ENCODE measurements at regions not wholly inside any gene's neighbourhood (a gene's known extent, or its start where the extent isn't known, plus 50 kb on each side); places are given as distances from the start of the nearest gene placed in this dataset.

GRCh38 chr2:84271977-84272376 is 187.1 kb downstream of the SUCLG1 start:
- no peak for DNase-seq
- WGBS (ENCODE audit: insufficient coverage), result 85% methylated on average over 2 of the region's 3 CpGs
- H3K9me3 ChIP-seq (replicated peaks; ENCODE audit: control insufficient read depth, low read depth, low read length), result no peaks in the 10 kb centered on the region
- H3K4me1 ChIP-seq (ENCODE audit: control insufficient read depth, insufficient read depth, low read length), result no peaks in the 10 kb centered on the region
- no peaks in the 10 kb centered on the region for H3K36me3 ChIP-seq (ENCODE audit: control insufficient read depth, insufficient read depth, low read length)
- H3K27ac ChIP-seq (ENCODE audit: low read length), result no peak overlapping the region
- no peaks in the 10 kb centered on the region for H3K27me3 ChIP-seq (ENCODE audit: control insufficient read depth, insufficient read depth, low read length)
- H3K4me3 ChIP-seq (ENCODE audit: low read length), result no peak overlapping the region

GRCh38 chr2:84257831-84258230 is 201.2 kb downstream of the SUCLG1 start:
- Histone ChIP-seq H3K4me3 (ENCODE audit: low read length) (no peak overlapping the region), H3K9me3 (replicated peaks; ENCODE audit: control insufficient read depth, low read depth, low read length) (peaks cover 2% of the 10 kb centered on the region), H3K4me1 (ENCODE audit: control insufficient read depth, insufficient read depth, low read length) (no peaks in the 10 kb centered on the region), H3K36me3 (ENCODE audit: control insufficient read depth, insufficient read depth, low read length) (no peaks in the 10 kb centered on the region), H3K27me3 (ENCODE audit: control insufficient read depth, insufficient read depth, low read length) (no peaks in the 10 kb centered on the region), H3K27ac (ENCODE audit: low read length) (no peak overlapping the region)
- DNase-seq, result peak; percentile 85

GRCh38 chr2:84251651-84252302 is 207.3 kb downstream of the SUCLG1 start:
- Histone ChIP-seq H3K27me3 (ENCODE audit: control insufficient read depth, insufficient read depth, low read length) (no peaks in the 10 kb centered on the region), H3K9me3 (replicated peaks; ENCODE audit: control insufficient read depth, low read depth, low read length) (no peaks in the 10 kb centered on the region), H3K27ac (ENCODE audit: low read length) (no peak overlapping the region), H3K4me1 (ENCODE audit: control insufficient read depth, insufficient read depth, low read length) (no peaks in the 10 kb centered on the region), H3K36me3 (ENCODE audit: control insufficient read depth, insufficient read depth, low read length) (no peaks in the 10 kb centered on the region), H3K4me3 (ENCODE audit: low read length) (no peak overlapping the region)
- no peak for DNase-seq
- 100% methylated on average over 1 of the region's 2 CpGs for WGBS (ENCODE audit: insufficient coverage)

- no peak for DNase-seq
- no peak overlapping the region for H3K4me3 ChIP-seq (ENCODE audit: low read length)
- H3K36me3 ChIP-seq (ENCODE audit: control insufficient read depth, insufficient read depth, low read length), result no peaks in the 10 kb centered on the region
- 100% methylated on average over 2 of the region's 4 CpGs for WGBS (ENCODE audit: insufficient coverage)
- H3K9me3 ChIP-seq (replicated peaks; ENCODE audit: control insufficient read depth, low read depth, low read length), result no peaks in the 10 kb centered on the region
- H3K27me3 ChIP-seq (ENCODE audit: control insufficient read depth, insufficient read depth, low read length), result no peaks in the 10 kb centered on the region
- no peak overlapping the region for H3K27ac ChIP-seq (ENCODE audit: low read length)
- H3K4me1 ChIP-seq (ENCODE audit: control insufficient read depth, insufficient read depth, low read length), result no peaks in the 10 kb centered on the region
These were observed 209.9 kb downstream of the SUCLG1 start for GRCh38 chr2:84249140-84249539.

- H3K4me1 ChIP-seq (ENCODE audit: control insufficient read depth, insufficient read depth, low read length), result no peaks in the 10 kb centered on the region
- no peak for DNase-seq
- 60% methylated on average over 1 of the region's 3 CpGs for WGBS (ENCODE audit: insufficient coverage)
- no peaks in the 10 kb centered on the region for H3K27me3 ChIP-seq (ENCODE audit: control insufficient read depth, insufficient read depth, low read length)
- no peaks in the 10 kb centered on the region for H3K9me3 ChIP-seq (replicated peaks; ENCODE audit: control insufficient read depth, low read depth, low read length)
- H3K4me3 ChIP-seq (ENCODE audit: low read length), result no peak overlapping the region
- no peaks in the 10 kb centered on the region for H3K36me3 ChIP-seq (ENCODE audit: control insufficient read depth, insufficient read depth, low read length)
- H3K27ac ChIP-seq (ENCODE audit: low read length), result no peak overlapping the region
These were observed 211.5 kb downstream of the SUCLG1 start for GRCh38 chr2:84247532-84247931.

- no peaks in the 10 kb centered on the region for H3K9me3 ChIP-seq (replicated peaks; ENCODE audit: control insufficient read depth, low read depth, low read length)
- no peaks in the 10 kb centered on the region for H3K27me3 ChIP-seq (ENCODE audit: control insufficient read depth, insufficient read depth, low read length)
- H3K27ac ChIP-seq (ENCODE audit: low read length), result no peak overlapping the region
- no peaks in the 10 kb centered on the region for H3K4me1 ChIP-seq (ENCODE audit: control insufficient read depth, insufficient read depth, low read length)
- H3K36me3 ChIP-seq (ENCODE audit: control insufficient read depth, insufficient read depth, low read length), result no peaks in the 10 kb centered on the region
- WGBS (ENCODE audit: insufficient coverage), result 68% methylated on average over 4 of the region's 9 CpGs
- peak; percentile 2 for DNase-seq
- no peak overlapping the region for H3K4me3 ChIP-seq (ENCODE audit: low read length)
These were observed 215.0 kb downstream of the SUCLG1 start for GRCh38 chr2:84243788-84244733.

GRCh38 chr2:84238907-84239306 is 220.2 kb downstream of the SUCLG1 start:
- Histone ChIP-seq H3K36me3 (ENCODE audit: control insufficient read depth, insufficient read depth, low read length) (no peaks in the 10 kb centered on the region), H3K27me3 (ENCODE audit: control insufficient read depth, insufficient read depth, low read length) (no peaks in the 10 kb centered on the region), H3K27ac (ENCODE audit: low read length) (no peak overlapping the region), H3K4me3 (ENCODE audit: low read length) (no peak overlapping the region), H3K9me3 (replicated peaks; ENCODE audit: control insufficient read depth, low read depth, low read length) (no peaks in the 10 kb centered on the region), H3K4me1 (ENCODE audit: control insufficient read depth, insufficient read depth, low read length) (no peaks in the 10 kb centered on the region)
- no peak for DNase-seq
- WGBS (ENCODE audit: insufficient coverage), result 60% methylated on average over 1 of the region's 2 CpGs

GRCh38 chr2:84236288-84236687 is 222.8 kb downstream of the SUCLG1 start:
- no peak overlapping the region for H3K27ac ChIP-seq (ENCODE audit: low read length)
- no peaks in the 10 kb centered on the region for H3K9me3 ChIP-seq (replicated peaks; ENCODE audit: control insufficient read depth, low read depth, low read length)
- H3K27me3 ChIP-seq (ENCODE audit: control insufficient read depth, insufficient read depth, low read length), result no peaks in the 10 kb centered on the region
- no peak for DNase-seq
- WGBS (ENCODE audit: insufficient coverage), result 86% methylated on average over 4 of the region's 7 CpGs
- no peaks in the 10 kb centered on the region for H3K4me1 ChIP-seq (ENCODE audit: control insufficient read depth, insufficient read depth, low read length)
- no peaks in the 10 kb centered on the region for H3K36me3 ChIP-seq (ENCODE audit: control insufficient read depth, insufficient read depth, low read length)
- H3K4me3 ChIP-seq (ENCODE audit: low read length), result no peak overlapping the region

GRCh38 chr2:84234103-84234502 is 225.0 kb downstream of the SUCLG1 start:
- Histone ChIP-seq H3K36me3 (ENCODE audit: control insufficient read depth, insufficient read depth, low read length) (no peaks in the 10 kb centered on the region), H3K4me1 (ENCODE audit: control insufficient read depth, insufficient read depth, low read length) (no peaks in the 10 kb centered on the region), H3K4me3 (ENCODE audit: low read length) (no peak overlapping the region), H3K27me3 (ENCODE audit: control insufficient read depth, insufficient read depth, low read length) (no peaks in the 10 kb centered on the region), H3K27ac (ENCODE audit: low read length) (no peak overlapping the region), H3K9me3 (replicated peaks; ENCODE audit: control insufficient read depth, low read depth, low read length) (no peaks in the 10 kb centered on the region)
- WGBS (ENCODE audit: insufficient coverage), result no CpG with 5 or more reads among the region's 6 CpGs
- DNase-seq, result no peak

GRCh38 chr2:84231478-84231877 is 227.6 kb downstream of the SUCLG1 start:
- no peaks in the 10 kb centered on the region for H3K27me3 ChIP-seq (ENCODE audit: control insufficient read depth, insufficient read depth, low read length)
- no peaks in the 10 kb centered on the region for H3K9me3 ChIP-seq (replicated peaks; ENCODE audit: control insufficient read depth, low read depth, low read length)
- H3K36me3 ChIP-seq (ENCODE audit: control insufficient read depth, insufficient read depth, low read length), result no peaks in the 10 kb centered on the region
- no peak for DNase-seq
- H3K4me3 ChIP-seq (ENCODE audit: low read length), result no peak overlapping the region
- WGBS (ENCODE audit: insufficient coverage), result 100% methylated on average over 1 of the region's 1 CpG
- no peaks in the 10 kb centered on the region for H3K4me1 ChIP-seq (ENCODE audit: control insufficient read depth, insufficient read depth, low read length)
- H3K27ac ChIP-seq (ENCODE audit: low read length), result no peak overlapping the region
